ENCODE measurements at regions not wholly inside any gene's neighbourhood (a gene's known extent, or its start where the extent isn't known, plus 50 kb on each side); places are given as distances from the start of the nearest gene placed in this dataset.
"Not testable (repeated sequence)": the region's sequence is repeated elsewhere in the genome, so short reads cannot be mapped to it uniquely, and the experiment has no call there.

DNA sequence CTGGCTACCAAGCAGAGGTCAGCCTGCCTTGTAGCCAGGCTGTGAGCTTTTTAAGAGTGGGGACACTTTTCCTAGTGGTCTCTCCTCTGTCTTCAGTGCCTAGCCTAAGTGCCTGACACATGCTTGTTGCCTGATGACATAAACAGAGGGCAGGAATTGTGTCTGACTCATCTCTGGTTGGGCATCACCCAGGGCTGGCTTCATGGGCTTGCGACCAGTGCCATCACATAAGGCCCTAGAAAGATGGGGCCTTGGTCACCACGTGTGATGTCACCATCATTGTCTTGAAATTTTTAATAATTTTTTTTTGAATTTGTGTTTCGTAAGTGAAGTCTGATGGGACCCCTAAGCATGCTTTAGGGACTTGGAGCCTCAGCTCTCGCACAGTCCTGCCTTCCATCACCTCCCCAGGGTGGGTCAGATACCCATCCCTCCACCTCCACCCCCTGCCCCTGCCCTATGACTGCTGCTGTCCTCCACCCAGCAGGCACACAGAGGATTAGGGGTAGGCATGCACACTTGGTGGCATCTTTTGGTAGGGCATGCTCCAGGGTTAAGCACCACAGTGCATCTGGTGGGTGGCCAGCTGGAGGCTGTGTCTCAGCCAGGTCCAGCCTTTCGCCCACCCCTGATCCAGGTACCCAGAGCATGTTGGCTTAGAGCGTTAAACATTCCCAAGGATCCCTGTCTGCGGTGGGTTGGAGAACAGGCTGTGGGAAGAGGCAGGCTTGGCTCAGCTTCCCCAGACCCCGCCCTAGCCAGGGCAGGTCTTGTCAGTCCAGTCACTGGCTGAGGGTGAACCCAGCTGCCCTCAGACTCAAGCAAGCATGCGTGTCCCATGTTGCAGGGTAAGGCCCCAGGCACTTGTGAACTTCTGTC lies 80.1 kb upstream of the SH3PXD2B start:
- H3K4me1 ChIP-seq (ENCODE audit: control insufficient read depth, insufficient read depth, low read length), result 0 out of 2 replicates have a peak, but pooled peaks cover 3% of the 10 kb centered on the region
- H3K36me3 ChIP-seq (ENCODE audit: control insufficient read depth, insufficient read depth, low read length), result no peaks in the 10 kb centered on the region
- no peaks in the 10 kb centered on the region for H3K27me3 ChIP-seq (ENCODE audit: control insufficient read depth, insufficient read depth, low read length)
- H3K27ac ChIP-seq (ENCODE audit: low read depth, low read length), result no peak overlapping the region
- no peak overlapping the region for H3K4me3 ChIP-seq (ENCODE audit: low read depth, low read length)
- no peak overlapping the region for H3K9ac ChIP-seq (ENCODE audit: low read length)
- peaks cover 3% of the 10 kb centered on the region; the same call in 1 of the 2 replicates for H3K9me3 ChIP-seq (ENCODE audit: control insufficient read depth, insufficient read depth, low read depth, low read length)

DNA sequence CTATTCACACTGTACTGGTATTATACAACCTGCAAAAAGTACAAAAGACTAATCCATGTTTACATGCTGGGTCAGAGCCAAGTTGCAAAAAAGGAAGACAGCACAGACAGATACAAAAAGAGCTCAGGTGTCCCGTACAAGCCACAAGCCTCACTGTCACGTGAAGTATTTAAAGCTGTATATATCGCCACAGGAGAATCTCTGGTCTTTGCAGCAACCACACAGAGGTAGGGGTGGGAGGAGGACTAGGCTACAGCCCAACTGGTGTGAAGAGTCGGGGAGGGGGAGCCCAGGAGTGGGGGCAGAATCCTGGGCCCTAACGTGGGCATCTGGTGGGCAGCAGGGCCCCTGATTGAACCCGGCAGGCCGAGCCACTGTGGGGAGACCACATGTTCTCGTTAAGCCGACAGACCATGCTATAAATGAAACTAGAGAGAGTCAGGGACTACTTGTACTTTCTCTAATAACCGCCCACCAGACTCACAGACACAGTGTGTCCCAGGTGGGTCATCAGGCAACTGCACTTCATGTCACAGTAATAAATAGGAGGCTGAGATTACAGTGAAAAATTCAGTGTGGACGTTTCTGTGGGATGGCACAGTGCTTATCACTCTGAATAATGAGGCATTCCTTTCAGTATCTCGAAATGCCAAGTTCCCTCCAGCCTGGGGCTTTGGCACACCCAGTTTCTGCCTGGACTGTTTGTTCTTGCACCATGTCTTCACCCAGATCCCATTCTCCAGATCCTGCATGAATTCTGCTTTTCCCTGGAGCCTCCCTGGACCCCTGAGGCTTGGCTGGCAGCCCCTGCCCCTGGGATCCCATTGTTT lies 79.3 kb upstream of the SH3PXD2B start:
- Histone ChIP-seq H3K27me3 (ENCODE audit: control insufficient read depth, insufficient read depth, low read length) (no peaks in the 10 kb centered on the region), H3K4me3 (ENCODE audit: low read depth, low read length) (no peak overlapping the region), H3K9ac (ENCODE audit: low read length) (no peak overlapping the region), H3K36me3 (ENCODE audit: control insufficient read depth, insufficient read depth, low read length) (no peaks in the 10 kb centered on the region), H3K4me1 (ENCODE audit: control insufficient read depth, insufficient read depth, low read length) (0 out of 2 replicates have a peak, but pooled peaks cover 3% of the 10 kb centered on the region), H3K9me3 (ENCODE audit: control insufficient read depth, insufficient read depth, low read depth, low read length) (peaks cover 3% of the 10 kb centered on the region; the same call in 1 of the 2 replicates), H3K27ac (ENCODE audit: low read depth, low read length) (no peak overlapping the region)

DNA sequence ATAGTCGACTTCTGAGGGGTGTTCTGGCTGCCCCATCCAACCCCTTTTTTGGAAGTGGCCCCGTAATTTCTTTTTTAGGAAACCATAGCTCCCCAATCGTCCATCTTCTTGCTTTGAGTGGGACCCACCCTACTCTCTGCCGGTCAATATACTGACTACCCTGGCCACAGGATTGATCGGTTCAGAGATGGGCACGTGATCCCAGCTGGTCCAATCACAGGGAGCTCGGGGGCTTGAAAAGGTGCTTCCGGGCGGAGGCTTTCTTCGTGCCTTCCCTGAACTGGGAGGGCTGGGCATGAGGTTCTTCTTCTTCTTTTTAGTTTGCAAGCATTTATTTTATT lies 78.7 kb upstream of the SH3PXD2B start:
- H3K9me3 ChIP-seq (ENCODE audit: control insufficient read depth, insufficient read depth, low read depth, low read length), result peaks cover 3% of the 10 kb centered on the region; the same call in 1 of the 2 replicates
- H3K27ac ChIP-seq (ENCODE audit: low read depth, low read length), result no peak overlapping the region
- H3K4me1 ChIP-seq (ENCODE audit: control insufficient read depth, insufficient read depth, low read length), result 0 out of 2 replicates have a peak, but pooled peaks cover 3% of the 10 kb centered on the region
- H3K27me3 ChIP-seq (ENCODE audit: control insufficient read depth, insufficient read depth, low read length), result no peaks in the 10 kb centered on the region; the same call in 1 of the 2 replicates
- H3K36me3 ChIP-seq (ENCODE audit: control insufficient read depth, insufficient read depth, low read length), result no peaks in the 10 kb centered on the region
- H3K9ac ChIP-seq (ENCODE audit: low read length), result no peak overlapping the region
- H3K4me3 ChIP-seq (ENCODE audit: low read depth, low read length), result no peak overlapping the region

DNA sequence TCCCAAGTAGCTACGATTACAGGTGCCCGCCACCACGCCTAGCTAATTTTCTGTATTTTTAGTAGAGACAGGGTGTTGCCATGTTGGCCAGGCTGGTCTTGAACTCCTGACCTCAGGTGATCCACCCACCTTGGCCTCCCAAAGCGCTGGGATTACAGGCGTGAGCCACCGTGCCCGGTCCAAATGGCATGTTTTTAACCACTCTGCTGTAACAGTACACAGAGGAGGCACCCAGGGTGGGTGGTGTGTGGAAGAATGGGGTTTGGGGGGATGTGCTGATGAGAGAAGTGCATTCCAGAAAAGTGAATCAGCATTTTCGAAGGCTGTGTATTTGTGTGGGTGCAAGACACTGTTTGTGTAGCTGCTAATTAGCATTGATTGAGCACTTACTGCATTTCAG lies 78.1 kb upstream of the SH3PXD2B start:
- not testable (repeated sequence) for H3K4me1 ChIP-seq (ENCODE audit: control insufficient read depth, insufficient read depth, low read length); H3K27me3 ChIP-seq (ENCODE audit: control insufficient read depth, insufficient read depth, low read length); H3K4me3 ChIP-seq (ENCODE audit: low read depth, low read length); H3K27ac ChIP-seq (ENCODE audit: low read depth, low read length); H3K36me3 ChIP-seq (ENCODE audit: control insufficient read depth, insufficient read depth, low read length); H3K9me3 ChIP-seq (ENCODE audit: control insufficient read depth, insufficient read depth, low read depth, low read length); H3K9ac ChIP-seq (ENCODE audit: low read length)

DNA sequence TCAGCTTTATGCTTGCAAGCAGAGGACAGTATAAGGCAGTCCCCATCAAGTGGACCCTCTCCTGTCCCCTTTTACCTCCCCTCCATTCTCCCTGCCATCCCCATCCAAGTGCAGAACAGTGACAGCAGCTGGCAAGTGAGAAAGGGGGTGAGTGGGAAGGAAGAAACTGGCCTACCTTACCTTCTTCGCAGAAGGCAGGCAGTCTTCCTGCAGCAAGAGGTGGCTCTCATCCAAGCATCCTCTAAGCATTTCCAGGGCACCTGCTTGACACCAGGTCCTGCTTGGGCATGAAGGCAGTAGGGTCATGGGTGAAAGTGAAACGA lies 77.3 kb upstream of the SH3PXD2B start:
- H3K4me3 ChIP-seq (ENCODE audit: low read depth, low read length), result no peak overlapping the region
- no peaks in the 10 kb centered on the region for H3K36me3 ChIP-seq (ENCODE audit: control insufficient read depth, insufficient read depth, low read length)
- no peak overlapping the region for H3K27ac ChIP-seq (ENCODE audit: low read depth, low read length)
- no peaks in the 10 kb centered on the region for H3K9me3 ChIP-seq (ENCODE audit: control insufficient read depth, insufficient read depth, low read depth, low read length)
- H3K4me1 ChIP-seq (ENCODE audit: control insufficient read depth, insufficient read depth, low read length), result 0 out of 2 replicates have a peak, but pooled peaks cover 3% of the 10 kb centered on the region
- H3K9ac ChIP-seq (ENCODE audit: low read length), result no peak overlapping the region
- no peaks in the 10 kb centered on the region; the same call in 1 of the 2 replicates for H3K27me3 ChIP-seq (ENCODE audit: control insufficient read depth, insufficient read depth, low read length)

DNA sequence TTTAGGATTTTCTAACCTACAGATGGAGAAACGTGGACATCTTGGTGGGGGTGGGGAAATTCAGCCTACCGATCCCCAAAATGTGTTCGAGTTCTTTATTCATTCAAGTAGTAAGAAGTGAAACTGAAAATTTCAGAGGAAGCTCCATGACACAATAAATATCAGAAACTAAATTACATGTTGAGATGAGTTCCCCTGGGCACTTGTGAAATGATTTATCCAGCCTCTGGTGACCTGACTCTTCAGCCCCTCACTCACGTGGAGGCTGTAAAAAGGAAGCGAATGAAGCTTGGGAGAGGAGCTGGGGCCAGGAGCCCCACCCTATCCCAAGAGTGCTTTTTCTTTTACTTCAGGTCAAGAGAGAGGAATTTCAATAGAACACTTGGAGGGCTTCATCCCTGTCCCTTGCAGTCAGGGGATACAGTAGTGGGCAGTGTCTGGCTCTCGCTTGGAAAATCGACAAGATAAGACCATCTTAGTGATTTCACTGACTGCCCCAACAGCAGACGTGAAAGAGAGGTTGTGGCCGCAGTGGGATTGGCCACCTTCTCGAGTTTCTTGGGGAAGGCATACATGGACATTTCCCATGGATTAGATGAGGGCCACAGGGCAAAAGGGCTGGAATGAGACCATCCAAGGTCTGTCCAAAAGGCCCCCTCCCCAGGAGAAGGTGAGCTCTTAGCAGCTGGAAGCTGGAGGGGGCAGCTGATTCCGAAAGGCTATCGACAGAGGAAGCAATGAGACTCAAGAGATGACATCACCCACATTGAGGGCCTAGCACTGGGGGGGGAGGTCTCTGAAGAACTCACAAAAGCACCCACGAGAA lies 76.8 kb upstream of the SH3PXD2B start:
- no peaks in the 10 kb centered on the region for H3K9me3 ChIP-seq (ENCODE audit: control insufficient read depth, insufficient read depth, low read depth, low read length)
- 0 out of 2 replicates have a peak, but pooled peaks cover 3% of the 10 kb centered on the region for H3K4me1 ChIP-seq (ENCODE audit: control insufficient read depth, insufficient read depth, low read length)
- H3K27ac ChIP-seq (ENCODE audit: low read depth, low read length), result no peak overlapping the region
- no peak overlapping the region for H3K4me3 ChIP-seq (ENCODE audit: low read depth, low read length)
- H3K9ac ChIP-seq (ENCODE audit: low read length), result no peak overlapping the region
- no peaks in the 10 kb centered on the region; the same call in none of the 2 replicates for H3K27me3 ChIP-seq (ENCODE audit: control insufficient read depth, insufficient read depth, low read length)
- H3K36me3 ChIP-seq (ENCODE audit: control insufficient read depth, insufficient read depth, low read length), result no peaks in the 10 kb centered on the region

- Histone ChIP-seq H3K36me3 (ENCODE audit: control insufficient read depth, insufficient read depth, low read length) (no peaks in the 10 kb centered on the region), H3K9me3 (ENCODE audit: control insufficient read depth, insufficient read depth, low read depth, low read length) (no peaks in the 10 kb centered on the region), H3K27me3 (ENCODE audit: control insufficient read depth, insufficient read depth, low read length) (no peaks in the 10 kb centered on the region; the same call in none of the 2 replicates), H3K4me1 (ENCODE audit: control insufficient read depth, insufficient read depth, low read length) (0 out of 2 replicates have a peak, but pooled peaks cover 3% of the 10 kb centered on the region), H3K27ac (ENCODE audit: low read depth, low read length) (no peak overlapping the region), H3K9ac (ENCODE audit: low read length) (no peak overlapping the region), H3K4me3 (ENCODE audit: low read depth, low read length) (no peak overlapping the region)
Observed at GRCh38 chr5:172530406-172530805, 76.1 kb upstream of the SH3PXD2B start.

DNA sequence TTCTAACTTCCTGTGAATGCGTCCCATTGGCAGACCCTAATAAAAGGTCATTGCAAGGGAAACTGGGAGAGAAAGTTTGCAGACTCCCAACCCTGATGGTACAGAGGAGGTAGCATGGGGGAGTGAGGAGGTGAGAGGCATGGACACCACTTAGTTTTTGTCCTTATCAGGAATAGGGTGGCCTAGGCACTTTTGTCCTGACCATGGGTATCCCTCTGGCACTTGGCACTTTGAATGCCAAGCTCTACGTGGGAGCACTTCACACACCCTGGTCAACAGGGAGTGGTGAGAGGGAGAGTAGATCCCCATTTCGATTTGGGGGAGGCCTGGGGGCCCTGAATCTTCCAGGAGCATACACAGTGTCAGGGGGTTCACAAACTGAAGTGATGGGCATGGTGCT lies 75.6 kb upstream of the SH3PXD2B start:
- H3K4me1 ChIP-seq (ENCODE audit: control insufficient read depth, insufficient read depth, low read length), result 0 out of 2 replicates have a peak, but pooled peaks cover 3% of the 10 kb centered on the region
- no peak overlapping the region for H3K27ac ChIP-seq (ENCODE audit: low read depth, low read length)
- H3K9ac ChIP-seq (ENCODE audit: low read length), result no peak overlapping the region
- no peak overlapping the region for H3K4me3 ChIP-seq (ENCODE audit: low read depth, low read length)
- H3K9me3 ChIP-seq (ENCODE audit: control insufficient read depth, insufficient read depth, low read depth, low read length), result no peaks in the 10 kb centered on the region
- H3K36me3 ChIP-seq (ENCODE audit: control insufficient read depth, insufficient read depth, low read length), result no peaks in the 10 kb centered on the region
- no peaks in the 10 kb centered on the region; the same call in none of the 2 replicates for H3K27me3 ChIP-seq (ENCODE audit: control insufficient read depth, insufficient read depth, low read length)

GRCh38 chr5:172528440-172528839 lies 74.1 kb upstream of the SH3PXD2B start:
- H3K4me1 ChIP-seq (ENCODE audit: control insufficient read depth, insufficient read depth, low read length), result 0 out of 2 replicates have a peak, but pooled peaks cover 3% of the 10 kb centered on the region
- no peak overlapping the region for H3K9ac ChIP-seq (ENCODE audit: low read length)
- H3K36me3 ChIP-seq (ENCODE audit: control insufficient read depth, insufficient read depth, low read length), result no peaks in the 10 kb centered on the region
- no peak overlapping the region for H3K27ac ChIP-seq (ENCODE audit: low read depth, low read length)
- H3K9me3 ChIP-seq (ENCODE audit: control insufficient read depth, insufficient read depth, low read depth, low read length), result no peaks in the 10 kb centered on the region
- H3K27me3 ChIP-seq (ENCODE audit: control insufficient read depth, insufficient read depth, low read length), result no peaks in the 10 kb centered on the region; the same call in none of the 2 replicates
- H3K4me3 ChIP-seq (ENCODE audit: low read depth, low read length), result no peak overlapping the region

DNA sequence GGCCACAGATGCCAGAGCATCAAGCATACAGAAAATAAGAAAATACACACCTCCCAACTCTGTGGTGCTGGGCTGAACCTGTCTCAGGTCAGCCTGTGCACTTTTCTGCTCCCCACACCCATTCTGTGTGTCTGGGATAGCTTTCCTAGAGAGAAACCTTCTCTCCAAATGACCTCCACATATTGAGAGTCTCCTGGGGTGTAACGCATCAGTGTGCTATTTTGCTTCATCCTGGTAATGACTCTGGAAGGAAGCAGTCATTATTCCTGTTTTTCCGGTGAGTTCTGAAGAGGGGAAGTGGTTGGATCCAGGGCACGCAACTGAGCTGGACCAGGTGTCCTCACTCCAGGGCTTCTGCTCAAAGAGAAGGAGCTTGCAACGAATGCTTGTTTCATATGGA lies 73.2 kb upstream of the SH3PXD2B start:
- Histone ChIP-seq H3K9ac (ENCODE audit: low read length) (no peak overlapping the region), H3K27me3 (ENCODE audit: control insufficient read depth, insufficient read depth, low read length) (peaks cover 2% of the 10 kb centered on the region), H3K4me3 (ENCODE audit: low read depth, low read length) (no peak overlapping the region), H3K36me3 (ENCODE audit: control insufficient read depth, insufficient read depth, low read length) (no peaks in the 10 kb centered on the region), H3K27ac (ENCODE audit: low read depth, low read length) (no peak overlapping the region), H3K9me3 (ENCODE audit: control insufficient read depth, insufficient read depth, low read depth, low read length) (no peaks in the 10 kb centered on the region), H3K4me1 (ENCODE audit: control insufficient read depth, insufficient read depth, low read length) (0 out of 2 replicates have a peak, but pooled peaks cover 3% of the 10 kb centered on the region)

Measured in HUES6 (cell line).